ENCODE measurements at regions not wholly inside any gene's neighbourhood (a gene's known extent, or its start where the extent isn't known, plus 50 kb on each side); places are given as distances from the start of the nearest gene placed in this dataset.

DNA sequence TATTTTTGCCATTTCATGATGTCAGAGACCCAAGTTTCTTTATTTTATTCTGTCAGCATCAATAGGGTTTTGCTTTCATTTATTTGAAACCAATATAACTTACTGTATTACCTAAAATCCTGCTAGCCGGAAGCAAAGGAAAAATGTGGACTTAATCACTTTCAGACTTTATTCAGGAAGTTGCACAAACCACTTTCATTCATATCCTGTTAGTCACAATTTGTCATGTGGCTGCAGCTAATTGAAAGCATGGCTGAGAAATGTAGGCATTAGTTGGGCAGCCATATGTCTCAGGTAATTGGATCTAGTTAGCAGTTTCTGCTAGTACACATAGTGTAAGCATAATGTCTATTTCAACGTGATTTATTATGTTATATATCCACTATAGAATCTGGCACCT is 462.3 kb upstream of the SGO1 start:
- ATAC-seq: peak; percentile 73
- TF ChIP-seq ZNF565 (CRISPR knock-in tag; conservative IDR thresholded peaks at IDR 0.05; ENCODE audit: low read depth) (no peak), TCF4 (CRISPR knock-in tag; IDR thresholded peaks at IDR 0.05; ENCODE audit: borderline replicate concordance) (peak; percentile 56; the same call in 1 of the 2 replicates), OSR1 (CRISPR knock-in tag; IDR thresholded peaks at IDR 0.05) (no peak), ISL1 (CRISPR knock-in tag; IDR thresholded peaks at IDR 0.05) (peak; percentile 57), ESRRG (CRISPR knock-in tag; IDR thresholded peaks at IDR 0.05) (no peak), CSDC2 (CRISPR knock-in tag; IDR thresholded peaks at IDR 0.05) (no peak), PPARA (CRISPR knock-in tag; IDR thresholded peaks at IDR 0.05; ENCODE audit: borderline replicate concordance) (no peak), RARB (CRISPR knock-in tag; IDR thresholded peaks at IDR 0.05) (no peak), ZFP30 (CRISPR knock-in tag; IDR thresholded peaks at IDR 0.05) (no peak), ZC3H10 (CRISPR knock-in tag; IDR thresholded peaks at IDR 0.05) (no peak), ZNF70 (CRISPR knock-in tag; IDR thresholded peaks at IDR 0.05) (no peak), TOX (CRISPR knock-in tag; IDR thresholded peaks at IDR 0.05; ENCODE audit: borderline replicate concordance) (peak; percentile 97), ZNF8 (CRISPR knock-in tag; IDR thresholded peaks at IDR 0.05) (no peak), BACH2 (CRISPR knock-in tag; IDR thresholded peaks at IDR 0.05; ENCODE audit: borderline replicate concordance) (no peak)
- TF ChIP-seq, protein P1, sequence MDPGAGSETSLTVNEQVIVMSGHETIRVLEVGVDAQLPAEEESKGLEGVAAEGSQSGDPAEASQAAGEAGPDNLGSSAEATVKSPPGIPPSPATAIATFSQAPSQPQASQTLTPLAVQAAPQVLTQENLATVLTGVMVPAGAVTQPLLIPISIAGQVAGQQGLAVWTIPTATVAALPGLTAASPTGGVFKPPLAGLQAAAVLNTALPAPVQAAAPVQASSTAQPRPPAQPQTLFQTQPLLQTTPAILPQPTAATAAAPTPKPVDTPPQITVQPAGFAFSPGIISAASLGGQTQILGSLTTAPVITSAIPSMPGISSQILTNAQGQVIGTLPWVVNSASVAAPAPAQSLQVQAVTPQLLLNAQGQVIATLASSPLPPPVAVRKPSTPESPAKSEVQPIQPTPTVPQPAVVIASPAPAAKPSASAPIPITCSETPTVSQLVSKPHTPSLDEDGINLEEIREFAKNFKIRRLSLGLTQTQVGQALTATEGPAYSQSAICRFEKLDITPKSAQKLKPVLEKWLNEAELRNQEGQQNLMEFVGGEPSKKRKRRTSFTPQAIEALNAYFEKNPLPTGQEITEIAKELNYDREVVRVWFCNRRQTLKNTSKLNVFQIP (CRISPR knock-in tag; IDR thresholded peaks at IDR 0.05; ENCODE audit: borderline replicate concordance, low read depth): no peak
- TF ChIP-seq, protein P2, sequence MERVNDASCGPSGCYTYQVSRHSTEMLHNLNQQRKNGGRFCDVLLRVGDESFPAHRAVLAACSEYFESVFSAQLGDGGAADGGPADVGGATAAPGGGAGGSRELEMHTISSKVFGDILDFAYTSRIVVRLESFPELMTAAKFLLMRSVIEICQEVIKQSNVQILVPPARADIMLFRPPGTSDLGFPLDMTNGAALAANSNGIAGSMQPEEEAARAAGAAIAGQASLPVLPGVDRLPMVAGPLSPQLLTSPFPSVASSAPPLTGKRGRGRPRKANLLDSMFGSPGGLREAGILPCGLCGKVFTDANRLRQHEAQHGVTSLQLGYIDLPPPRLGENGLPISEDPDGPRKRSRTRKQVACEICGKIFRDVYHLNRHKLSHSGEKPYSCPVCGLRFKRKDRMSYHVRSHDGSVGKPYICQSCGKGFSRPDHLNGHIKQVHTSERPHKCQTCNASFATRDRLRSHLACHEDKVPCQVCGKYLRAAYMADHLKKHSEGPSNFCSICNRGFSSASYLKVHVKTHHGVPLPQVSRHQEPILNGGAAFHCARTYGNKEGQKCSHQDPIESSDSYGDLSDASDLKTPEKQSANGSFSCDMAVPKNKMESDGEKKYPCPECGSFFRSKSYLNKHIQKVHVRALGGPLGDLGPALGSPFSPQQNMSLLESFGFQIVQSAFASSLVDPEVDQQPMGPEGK (CRISPR knock-in tag; IDR thresholded peaks at IDR 0.05; ENCODE audit: borderline replicate concordance): no peak; the same call in 1 of the 2 replicates
- TF ChIP-seq, protein P3, sequence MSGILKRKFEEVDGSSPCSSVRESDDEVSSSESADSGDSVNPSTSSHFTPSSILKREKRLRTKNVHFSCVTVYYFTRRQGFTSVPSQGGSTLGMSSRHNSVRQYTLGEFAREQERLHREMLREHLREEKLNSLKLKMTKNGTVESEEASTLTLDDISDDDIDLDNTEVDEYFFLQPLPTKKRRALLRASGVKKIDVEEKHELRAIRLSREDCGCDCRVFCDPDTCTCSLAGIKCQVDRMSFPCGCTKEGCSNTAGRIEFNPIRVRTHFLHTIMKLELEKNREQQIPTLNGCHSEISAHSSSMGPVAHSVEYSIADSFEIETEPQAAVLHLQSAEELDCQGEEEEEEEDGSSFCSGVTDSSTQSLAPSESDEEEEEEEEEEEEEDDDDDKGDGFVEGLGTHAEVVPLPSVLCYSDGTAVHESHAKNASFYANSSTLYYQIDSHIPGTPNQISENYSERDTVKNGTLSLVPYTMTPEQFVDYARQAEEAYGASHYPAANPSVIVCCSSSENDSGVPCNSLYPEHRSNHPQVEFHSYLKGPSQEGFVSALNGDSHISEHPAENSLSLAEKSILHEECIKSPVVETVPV (CRISPR knock-in tag; IDR thresholded peaks at IDR 0.05): peak; percentile 55; the same call in 1 of the 2 replicates
- TF ChIP-seq, protein P4, sequence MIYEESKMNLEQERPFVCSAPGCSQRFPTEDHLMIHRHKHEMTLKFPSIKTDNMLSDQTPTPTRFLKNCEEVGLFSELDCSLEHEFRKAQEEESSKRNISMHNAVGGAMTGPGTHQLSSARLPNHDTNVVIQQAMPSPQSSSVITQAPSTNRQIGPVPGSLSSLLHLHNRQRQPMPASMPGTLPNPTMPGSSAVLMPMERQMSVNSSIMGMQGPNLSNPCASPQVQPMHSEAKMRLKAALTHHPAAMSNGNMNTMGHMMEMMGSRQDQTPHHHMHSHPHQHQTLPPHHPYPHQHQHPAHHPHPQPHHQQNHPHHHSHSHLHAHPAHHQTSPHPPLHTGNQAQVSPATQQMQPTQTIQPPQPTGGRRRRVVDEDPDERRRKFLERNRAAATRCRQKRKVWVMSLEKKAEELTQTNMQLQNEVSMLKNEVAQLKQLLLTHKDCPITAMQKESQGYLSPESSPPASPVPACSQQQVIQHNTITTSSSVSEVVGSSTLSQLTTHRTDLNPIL (CRISPR knock-in tag; IDR thresholded peaks at IDR 0.05; ENCODE audit: low read depth): no peak
- TF ChIP-seq, protein P5, sequence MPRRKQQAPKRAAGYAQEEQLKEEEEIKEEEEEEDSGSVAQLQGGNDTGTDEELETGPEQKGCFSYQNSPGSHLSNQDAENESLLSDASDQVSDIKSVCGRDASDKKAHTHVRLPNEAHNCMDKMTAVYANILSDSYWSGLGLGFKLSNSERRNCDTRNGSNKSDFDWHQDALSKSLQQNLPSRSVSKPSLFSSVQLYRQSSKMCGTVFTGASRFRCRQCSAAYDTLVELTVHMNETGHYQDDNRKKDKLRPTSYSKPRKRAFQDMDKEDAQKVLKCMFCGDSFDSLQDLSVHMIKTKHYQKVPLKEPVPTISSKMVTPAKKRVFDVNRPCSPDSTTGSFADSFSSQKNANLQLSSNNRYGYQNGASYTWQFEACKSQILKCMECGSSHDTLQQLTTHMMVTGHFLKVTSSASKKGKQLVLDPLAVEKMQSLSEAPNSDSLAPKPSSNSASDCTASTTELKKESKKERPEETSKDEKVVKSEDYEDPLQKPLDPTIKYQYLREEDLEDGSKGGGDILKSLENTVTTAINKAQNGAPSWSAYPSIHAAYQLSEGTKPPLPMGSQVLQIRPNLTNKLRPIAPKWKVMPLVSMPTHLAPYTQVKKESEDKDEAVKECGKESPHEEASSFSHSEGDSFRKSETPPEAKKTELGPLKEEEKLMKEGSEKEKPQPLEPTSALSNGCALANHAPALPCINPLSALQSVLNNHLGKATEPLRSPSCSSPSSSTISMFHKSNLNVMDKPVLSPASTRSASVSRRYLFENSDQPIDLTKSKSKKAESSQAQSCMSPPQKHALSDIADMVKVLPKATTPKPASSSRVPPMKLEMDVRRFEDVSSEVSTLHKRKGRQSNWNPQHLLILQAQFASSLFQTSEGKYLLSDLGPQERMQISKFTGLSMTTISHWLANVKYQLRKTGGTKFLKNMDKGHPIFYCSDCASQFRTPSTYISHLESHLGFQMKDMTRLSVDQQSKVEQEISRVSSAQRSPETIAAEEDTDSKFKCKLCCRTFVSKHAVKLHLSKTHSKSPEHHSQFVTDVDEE (CRISPR knock-in tag; IDR thresholded peaks at IDR 0.05): no peak

DNA sequence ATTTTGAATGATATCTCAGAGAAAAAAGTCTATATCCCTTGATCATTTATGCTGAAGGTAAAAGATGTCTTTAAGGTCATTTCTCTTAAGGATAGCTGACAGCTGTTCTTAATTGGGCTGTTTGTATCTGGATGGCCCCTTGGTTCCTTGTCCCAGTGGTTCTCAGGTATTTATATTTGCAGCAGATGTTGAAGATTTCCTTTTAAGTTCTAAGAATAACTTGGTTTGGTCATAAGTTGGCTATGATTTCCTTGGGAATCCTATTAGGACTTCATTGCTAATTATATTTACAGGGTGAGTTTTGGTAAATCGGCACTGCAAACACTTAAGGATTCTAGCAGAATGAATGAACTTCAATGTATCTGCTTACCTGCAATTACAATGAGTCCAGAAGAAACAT is 460.4 kb upstream of the SGO1 start:
- TF ChIP-seq ZFP3 (CRISPR knock-in tag; IDR thresholded peaks at IDR 0.05) (no peak), SNAI2 (CRISPR knock-in tag; IDR thresholded peaks at IDR 0.05) (no peak), ZNF565 (CRISPR knock-in tag; conservative IDR thresholded peaks at IDR 0.05; ENCODE audit: low read depth) (no peak), RARB (CRISPR knock-in tag; IDR thresholded peaks at IDR 0.05) (no peak), ZFP30 (CRISPR knock-in tag; IDR thresholded peaks at IDR 0.05) (no peak), PPARA (CRISPR knock-in tag; IDR thresholded peaks at IDR 0.05; ENCODE audit: borderline replicate concordance) (no peak), ZNF8 (CRISPR knock-in tag; IDR thresholded peaks at IDR 0.05) (no peak), CSDC2 (CRISPR knock-in tag; IDR thresholded peaks at IDR 0.05) (no peak), ISL1 (CRISPR knock-in tag; IDR thresholded peaks at IDR 0.05) (no peak)
- TF ChIP-seq, protein P1 (CRISPR knock-in tag; IDR thresholded peaks at IDR 0.05; ENCODE audit: borderline replicate concordance, low read depth): no peak
- TF ChIP-seq, protein P2 (CRISPR knock-in tag; IDR thresholded peaks at IDR 0.05; ENCODE audit: borderline replicate concordance): no peak
- TF ChIP-seq, protein P5 (CRISPR knock-in tag; IDR thresholded peaks at IDR 0.05): no peak
- ATAC-seq: no peak

Data from SK-N-SH treated with all-trans-retinoic acid at 6 μM for 48 hours (cell line).